Coronary artery (tissue), 2 donors: ENCODE measurements at regions not wholly inside any gene's neighbourhood (a gene's known extent, or its start where the extent isn't known, plus 50 kb on each side); places are given as distances from the start of the nearest gene placed in this dataset.

Source experiments
- DNase-seq: peaks from one replicate; pipeline ENCODE4 v3.0.0-alpha.2; 2017; ENCODE audit warnings: low spot score
- H3K27ac ChIP-seq, 2 donors: fragments of 200-600 bp; sonication (generic); one replicate each; pipeline ENCODE4 v1.5.1; 2016 to 2019
- H3K4me3 ChIP-seq: fragments of 200-600 bp; sonication (generic); 2 replicates; pipeline ENCODE4 v1.5.1; 2016; ENCODE audit warnings: mild to moderate bottlenecking, moderate library complexity
- TF ChIP-seq, protein P1 (sequence below): fragments of 200-600 bp; sonication (generic); IDR thresholded peaks from one replicate; pipeline ENCODE4 v1.5.1; 2019; ENCODE audit warnings: antibody characterized with exemption

DNA sequence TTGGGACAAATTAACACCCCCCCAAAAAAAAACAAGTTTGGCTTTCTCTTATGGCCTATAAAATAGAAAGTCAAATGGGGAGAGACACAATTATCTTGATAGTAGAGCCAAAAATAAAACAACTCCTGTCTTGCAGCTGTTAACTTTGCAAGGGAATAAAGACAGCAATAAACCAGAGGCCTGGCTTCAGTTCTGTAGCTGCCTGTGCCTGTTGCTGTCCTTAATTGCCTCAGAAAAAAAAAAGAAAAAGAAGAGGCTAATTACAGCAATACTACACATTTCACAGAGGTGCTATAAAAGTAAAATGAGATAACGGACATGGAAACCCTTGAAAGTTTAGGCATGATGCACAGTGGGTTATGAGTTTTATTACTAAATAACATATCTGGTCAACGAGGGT is 170.7 kb upstream of the IRX1 start:
- Histone ChIP-seq H3K27ac (no peak overlapping the region), H3K4me3 (no peak overlapping the region)
- TF ChIP-seq, protein P1, sequence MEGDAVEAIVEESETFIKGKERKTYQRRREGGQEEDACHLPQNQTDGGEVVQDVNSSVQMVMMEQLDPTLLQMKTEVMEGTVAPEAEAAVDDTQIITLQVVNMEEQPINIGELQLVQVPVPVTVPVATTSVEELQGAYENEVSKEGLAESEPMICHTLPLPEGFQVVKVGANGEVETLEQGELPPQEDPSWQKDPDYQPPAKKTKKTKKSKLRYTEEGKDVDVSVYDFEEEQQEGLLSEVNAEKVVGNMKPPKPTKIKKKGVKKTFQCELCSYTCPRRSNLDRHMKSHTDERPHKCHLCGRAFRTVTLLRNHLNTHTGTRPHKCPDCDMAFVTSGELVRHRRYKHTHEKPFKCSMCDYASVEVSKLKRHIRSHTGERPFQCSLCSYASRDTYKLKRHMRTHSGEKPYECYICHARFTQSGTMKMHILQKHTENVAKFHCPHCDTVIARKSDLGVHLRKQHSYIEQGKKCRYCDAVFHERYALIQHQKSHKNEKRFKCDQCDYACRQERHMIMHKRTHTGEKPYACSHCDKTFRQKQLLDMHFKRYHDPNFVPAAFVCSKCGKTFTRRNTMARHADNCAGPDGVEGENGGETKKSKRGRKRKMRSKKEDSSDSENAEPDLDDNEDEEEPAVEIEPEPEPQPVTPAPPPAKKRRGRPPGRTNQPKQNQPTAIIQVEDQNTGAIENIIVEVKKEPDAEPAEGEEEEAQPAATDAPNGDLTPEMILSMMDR = no peak
- DNase-seq = no peak

DNA sequence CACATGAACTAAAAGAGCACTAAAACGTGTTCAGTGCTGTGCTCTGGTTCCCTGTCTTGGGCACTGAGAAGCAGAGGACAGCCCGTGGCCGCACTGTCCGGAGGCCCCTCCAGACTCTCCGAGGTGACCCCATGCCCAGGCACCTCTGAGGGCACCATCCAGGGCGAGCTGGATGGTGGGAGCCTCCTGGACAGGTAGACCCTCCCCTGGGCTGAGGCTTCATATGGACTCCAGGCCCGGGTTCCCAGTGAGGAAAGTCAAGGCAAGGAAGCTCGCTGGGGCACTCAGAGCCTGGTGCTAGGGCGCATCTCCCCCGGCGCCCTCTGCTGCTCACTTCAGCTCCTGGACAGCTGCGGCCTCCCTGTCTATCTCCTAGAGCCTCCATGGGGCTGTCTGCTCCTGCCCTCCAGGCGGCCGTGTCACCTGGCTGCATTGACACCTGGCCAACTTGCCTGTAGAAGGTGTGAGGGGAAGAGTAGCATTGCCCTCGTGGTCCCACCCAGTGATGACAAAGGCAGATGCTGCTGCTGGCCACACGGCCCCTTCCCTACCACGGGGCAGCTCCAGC is 178.2 kb upstream of the IRX1 start:
- H3K27ac ChIP-seq = no peak overlapping the region
- DNase-seq = no peak
- no peak overlapping the region for H3K4me3 ChIP-seq
- TF ChIP-seq, protein P1 = no peak

DNA sequence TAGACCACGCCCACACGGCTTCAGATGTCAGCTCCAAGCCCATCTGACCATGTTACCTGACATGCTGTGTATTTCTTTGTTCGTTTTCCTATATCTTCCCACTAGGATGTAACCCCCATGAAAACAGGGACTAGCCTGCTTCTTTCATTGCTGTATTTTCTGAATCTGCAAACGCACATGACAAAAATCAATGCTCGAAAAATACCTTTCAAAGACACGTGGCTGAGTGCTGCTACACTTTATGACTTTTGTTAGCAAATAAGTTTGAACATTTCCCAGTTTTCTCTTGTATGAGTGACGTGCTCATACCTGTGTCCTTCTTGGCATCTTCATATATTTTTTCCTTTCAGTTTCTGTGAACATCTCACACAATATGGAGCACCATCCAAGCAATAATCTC is 181.3 kb upstream of the IRX1 start:
- no peak for DNase-seq
- TF ChIP-seq, protein P1 = no peak
- Histone ChIP-seq H3K27ac (no peak overlapping the region), H3K4me3 (no peak overlapping the region)

GRCh38 chr5:3412146-3412545 is 183.5 kb upstream of the IRX1 start:
- no peak overlapping the region for H3K27ac ChIP-seq
- TF ChIP-seq, protein P1 = no peak
- H3K4me3 ChIP-seq = no peak overlapping the region
- no peak for DNase-seq

DNA sequence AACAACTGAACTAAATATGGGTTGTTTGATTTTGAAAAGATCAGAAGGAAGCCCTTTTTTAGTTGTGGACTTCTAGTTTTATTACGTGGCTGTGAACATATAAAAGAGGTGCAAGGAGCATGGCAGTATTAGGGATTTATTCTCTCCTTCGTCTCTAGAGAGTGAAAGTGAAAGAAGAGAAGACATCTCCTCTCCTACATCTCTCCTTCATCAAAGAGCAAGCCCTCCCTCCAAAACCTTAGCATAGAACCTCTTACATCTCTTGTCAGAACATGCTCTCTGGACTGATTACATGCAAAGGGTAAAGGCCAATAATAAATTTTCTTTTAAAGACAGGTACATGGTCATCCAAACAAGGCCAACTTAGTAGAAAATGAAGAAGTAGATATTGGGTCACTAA is 184.3 kb upstream of the IRX1 start:
- Histone ChIP-seq H3K4me3 (no peak overlapping the region), H3K27ac (no peak overlapping the region)
- TF ChIP-seq, protein P1 = no peak
- DNase-seq = no peak

DNA sequence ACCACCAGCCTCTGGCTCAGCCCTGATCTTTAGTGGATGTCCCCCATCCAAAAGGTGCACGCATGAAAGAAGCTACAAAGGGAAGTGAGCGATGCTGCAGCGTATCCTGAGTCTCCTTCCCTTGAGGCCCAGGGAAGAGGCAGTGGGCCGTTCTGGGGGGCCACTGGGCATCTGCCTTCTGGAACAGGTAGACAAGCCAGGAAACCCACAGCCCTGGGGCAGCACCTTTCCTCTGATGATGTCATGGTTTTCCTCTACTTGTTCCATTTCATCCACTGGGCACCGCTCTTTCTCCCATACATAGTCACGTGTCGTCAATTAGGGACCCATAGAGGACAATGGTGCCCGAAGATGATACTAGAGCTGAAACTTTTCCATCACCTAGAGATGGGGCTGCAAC is 194.0 kb upstream of the IRX1 start:
- TF ChIP-seq, protein P1 = no peak
- Histone ChIP-seq H3K4me3 (no peak overlapping the region), H3K27ac (no peak overlapping the region)
- no peak for DNase-seq

DNA sequence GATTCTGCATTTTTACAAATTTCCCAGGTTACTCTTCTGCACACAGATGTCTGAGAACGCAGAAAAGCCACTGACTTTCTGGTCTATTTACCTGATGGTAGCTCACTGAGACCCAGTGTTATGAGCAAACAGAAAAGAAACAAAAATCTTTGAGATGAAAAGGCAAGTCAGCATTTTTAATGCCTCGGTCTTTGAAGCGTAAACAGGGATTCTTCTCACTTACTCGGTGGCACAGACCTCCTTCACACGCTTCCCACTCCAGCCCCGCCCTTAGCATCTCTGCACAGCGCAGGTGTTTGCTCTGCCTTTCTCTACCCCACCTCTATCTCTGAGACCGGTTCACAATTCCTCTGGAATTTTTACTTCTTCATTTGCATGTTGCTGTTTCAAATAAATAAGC is 195.0 kb upstream of the IRX1 start:
- no peak for DNase-seq

More for the DNA sequence above, 195.0 kb upstream of the IRX1 start:
- TF ChIP-seq, protein P1 = no peak
- no peak overlapping the region for H3K4me3 ChIP-seq
- no peak overlapping the region for H3K27ac ChIP-seq
